ENCODE measurements at regions not wholly inside any gene's neighbourhood (a gene's known extent, or its start where the extent isn't known, plus 50 kb on each side); places are given as distances from the start of the nearest gene placed in this dataset.

- H3K4me3 ChIP-seq (ENCODE audit: low read depth, low read length): no peak overlapping the region
- ChIA-PET POLR2A (no interaction called here), CTCF (no interaction called here)
- H3K36me3 ChIP-seq (ENCODE audit: control insufficient read depth, insufficient read depth, low read length): no peaks in the 10 kb centered on the region
- TF ChIP-seq CTCF (IDR thresholded peaks at IDR 0.05; ENCODE audit: insufficient read depth, low read depth, low read length): no peak
- DNase-seq (ENCODE audit: low read depth): no peak
- H3K27me3 ChIP-seq (ENCODE audit: control insufficient read depth, insufficient read depth, low read length): no peaks in the 10 kb centered on the region
Observed at GRCh38 chr3:103589770-103590169, 1155.0 kb downstream of the ZPLD1 start.

- DNase-seq (ENCODE audit: low read depth): no peak
- no peak for TF ChIP-seq CTCF (IDR thresholded peaks at IDR 0.05; ENCODE audit: insufficient read depth, low read depth, low read length)
- H3K27me3 ChIP-seq (ENCODE audit: control insufficient read depth, insufficient read depth, low read length): no peaks in the 10 kb centered on the region
- ChIA-PET CTCF (no interaction called here), POLR2A (no interaction called here)
- H3K4me3 ChIP-seq (ENCODE audit: low read depth, low read length): no peak overlapping the region
- H3K36me3 ChIP-seq (ENCODE audit: control insufficient read depth, insufficient read depth, low read length): no peaks in the 10 kb centered on the region
Observed at GRCh38 chr3:103600844-103601243, 1166.0 kb downstream of the ZPLD1 start.

- no peak for TF ChIP-seq CTCF (IDR thresholded peaks at IDR 0.05; ENCODE audit: insufficient read depth, low read depth, low read length)
Observed at GRCh38 chr3:103601666-103602065, 1166.9 kb downstream of the ZPLD1 start.

GRCh38 chr3:103609472-103609871, 1174.7 kb downstream of the ZPLD1 start:
- no peaks in the 10 kb centered on the region for H3K27me3 ChIP-seq (ENCODE audit: control insufficient read depth, insufficient read depth, low read length)
- CTCF ChIA-PET: no interaction called here
- no peak overlapping the region for H3K4me3 ChIP-seq (ENCODE audit: low read depth, low read length)
- no peaks in the 10 kb centered on the region for H3K36me3 ChIP-seq (ENCODE audit: control insufficient read depth, insufficient read depth, low read length)
- no peak for DNase-seq (ENCODE audit: low read depth)
- POLR2A ChIA-PET: no interaction called here
- TF ChIP-seq CTCF (IDR thresholded peaks at IDR 0.05; ENCODE audit: insufficient read depth, low read depth, low read length): no peak

More at GRCh38 chr3:103601666-103602065, 1166.9 kb downstream of the ZPLD1 start:
- H3K4me3 ChIP-seq (ENCODE audit: low read depth, low read length): no peak overlapping the region
- POLR2A ChIA-PET: no interaction called here
- CTCF ChIA-PET: no interaction called here
- H3K36me3 ChIP-seq (ENCODE audit: control insufficient read depth, insufficient read depth, low read length): no peaks in the 10 kb centered on the region
- DNase-seq (ENCODE audit: low read depth): no peak
- H3K27me3 ChIP-seq (ENCODE audit: control insufficient read depth, insufficient read depth, low read length): no peaks in the 10 kb centered on the region

GRCh38 chr3:103613397-103614156, 1178.8 kb downstream of the ZPLD1 start:
- POLR2A ChIA-PET: interaction anchor here (0.6 kb wide), 1 partner anchor 17 kb away, joined by 4 read pairs; no protein-coding TSS in a partner anchor
- CTCF ChIA-PET: no interaction called here

More at GRCh38 chr3:103613397-103614156, 1178.8 kb downstream of the ZPLD1 start:
- no peak for TF ChIP-seq CTCF (IDR thresholded peaks at IDR 0.05; ENCODE audit: insufficient read depth, low read depth, low read length)
- no peaks in the 10 kb centered on the region for H3K27me3 ChIP-seq (ENCODE audit: control insufficient read depth, insufficient read depth, low read length)
- H3K36me3 ChIP-seq (ENCODE audit: control insufficient read depth, insufficient read depth, low read length): no peaks in the 10 kb centered on the region
- DNase-seq (ENCODE audit: low read depth): no peak
- H3K4me3 ChIP-seq (ENCODE audit: low read depth, low read length): no peak overlapping the region

Measured in BJ (cell line).